ENCODE measurements at regions not wholly inside any gene's neighbourhood (a gene's known extent, or its start where the extent isn't known, plus 50 kb on each side); places are given as distances from the start of the nearest gene placed in this dataset.

- ChIA-PET CTCF (interaction anchor here (1.2 kb wide), 1 partner anchor 323 kb away, joined by 6 read pairs; no protein-coding TSS in a partner anchor), POLR2A (no interaction called here)
- H3K27me3 Mint-ChIP-seq (ENCODE audit: insufficient read depth, unreplicated experiment): peaks cover 12% of the 10 kb centered on the region
- Histone ChIP-seq H3K4me1 (peaks cover 7% of the 10 kb centered on the region; the same call in 1 of the 2 replicates), H3K36me3 (ENCODE audit: control insufficient read depth, insufficient read depth, low read length) (no peaks in the 10 kb centered on the region), H3K4me3 (ENCODE audit: low read depth, low read length) (no peak overlapping the region), H3K27me3 (replicated peaks; ENCODE audit: control insufficient read depth, insufficient read depth, low read length) (peaks cover 1% of the 10 kb centered on the region; the same call in 1 of the 2 replicates), H3K9me3 (no peaks in the 10 kb centered on the region)
- BruUV-seq (replicated peaks): no TSS peak
- no peaks in the 10 kb centered on the region for H3K4me1 Mint-ChIP-seq (ENCODE audit: low read depth, unreplicated experiment)
- H3K9me3 Mint-ChIP-seq (ENCODE audit: unreplicated experiment): no peaks in the 10 kb centered on the region
- no peak for DNase-seq
- TF ChIP-seq, protein P1, sequence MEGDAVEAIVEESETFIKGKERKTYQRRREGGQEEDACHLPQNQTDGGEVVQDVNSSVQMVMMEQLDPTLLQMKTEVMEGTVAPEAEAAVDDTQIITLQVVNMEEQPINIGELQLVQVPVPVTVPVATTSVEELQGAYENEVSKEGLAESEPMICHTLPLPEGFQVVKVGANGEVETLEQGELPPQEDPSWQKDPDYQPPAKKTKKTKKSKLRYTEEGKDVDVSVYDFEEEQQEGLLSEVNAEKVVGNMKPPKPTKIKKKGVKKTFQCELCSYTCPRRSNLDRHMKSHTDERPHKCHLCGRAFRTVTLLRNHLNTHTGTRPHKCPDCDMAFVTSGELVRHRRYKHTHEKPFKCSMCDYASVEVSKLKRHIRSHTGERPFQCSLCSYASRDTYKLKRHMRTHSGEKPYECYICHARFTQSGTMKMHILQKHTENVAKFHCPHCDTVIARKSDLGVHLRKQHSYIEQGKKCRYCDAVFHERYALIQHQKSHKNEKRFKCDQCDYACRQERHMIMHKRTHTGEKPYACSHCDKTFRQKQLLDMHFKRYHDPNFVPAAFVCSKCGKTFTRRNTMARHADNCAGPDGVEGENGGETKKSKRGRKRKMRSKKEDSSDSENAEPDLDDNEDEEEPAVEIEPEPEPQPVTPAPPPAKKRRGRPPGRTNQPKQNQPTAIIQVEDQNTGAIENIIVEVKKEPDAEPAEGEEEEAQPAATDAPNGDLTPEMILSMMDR (IDR thresholded peaks at IDR 0.05; ENCODE audit: insufficient read depth in 1 of 2, low read depth in 1 of 2, low read length in 1 of 2, severe bottlenecking in 1 of 2, unreplicated experiment in 1 of 2): no peak
- no peak overlapping the region for H3K4me3 Mint-ChIP-seq (ENCODE audit: unreplicated experiment)
- no peak overlapping the region for H3K27ac Mint-ChIP-seq (ENCODE audit: unreplicated experiment)
- H3K36me3 Mint-ChIP-seq (ENCODE audit: insufficient read depth, unreplicated experiment): no peaks in the 10 kb centered on the region
- intact Hi-C loops (cut with micrococcal nuclease; ENCODE audit: unreplicated experiment): no loop called here
Observed at GRCh38 chr13:99911965-99912566, 59.5 kb downstream of the ZIC5 start.

DNA sequence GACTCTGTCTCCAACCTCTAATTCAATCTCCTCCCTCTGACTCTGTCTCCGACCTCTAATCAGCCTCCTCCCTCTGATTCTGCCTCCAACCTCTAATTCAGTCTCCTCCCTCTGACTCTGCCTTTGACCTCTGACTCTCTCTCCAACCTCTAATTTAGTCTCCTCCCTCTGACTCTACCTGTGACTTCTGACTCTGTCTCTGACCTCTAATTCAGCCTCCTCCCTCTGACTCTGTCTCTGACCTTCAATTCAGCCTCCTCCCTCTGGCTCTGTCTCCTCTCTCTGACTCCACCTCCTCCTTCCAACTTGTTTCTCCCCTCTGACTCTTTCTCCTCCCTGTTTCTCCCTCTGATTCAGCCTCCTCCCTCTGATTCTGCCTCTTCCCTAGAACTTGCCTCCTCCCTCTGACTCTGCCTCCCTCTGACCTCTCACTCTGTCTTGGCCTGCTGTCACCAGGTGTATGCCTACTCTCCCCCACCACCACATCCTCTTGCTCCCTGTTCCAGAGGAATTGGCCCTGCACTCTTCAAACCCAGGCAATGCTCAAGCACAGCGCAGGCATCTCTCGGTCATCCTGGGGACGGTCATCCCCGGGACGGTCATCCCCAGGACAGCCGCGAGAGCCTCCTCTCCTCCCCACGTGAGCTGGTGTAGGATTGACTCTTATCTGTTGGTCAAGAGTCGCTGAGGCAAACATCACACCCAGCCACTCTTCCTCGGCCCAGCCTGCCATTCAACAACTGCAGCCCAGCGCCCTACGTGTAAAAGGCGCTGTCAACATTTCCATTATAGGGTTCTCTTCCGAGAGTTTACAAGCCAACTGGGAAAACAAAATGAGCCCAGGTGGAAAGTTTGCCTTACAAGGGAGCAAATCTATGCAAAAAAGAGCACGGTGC is 60.2 kb downstream of the ZIC5 start:
- intact Hi-C loops (cut with micrococcal nuclease; ENCODE audit: unreplicated experiment): no loop called here
- Histone ChIP-seq H3K36me3 (ENCODE audit: control insufficient read depth, insufficient read depth, low read length) (no peaks in the 10 kb centered on the region), H3K4me1 (peaks cover 7% of the 10 kb centered on the region; the same call in 1 of the 2 replicates), H3K4me3 (ENCODE audit: low read depth, low read length) (no peak overlapping the region), H3K27me3 (replicated peaks; ENCODE audit: control insufficient read depth, insufficient read depth, low read length) (peaks cover 1% of the 10 kb centered on the region; the same call in 1 of the 2 replicates), H3K9me3 (no peaks in the 10 kb centered on the region)
- CTCF ChIA-PET: interaction anchor here (1.2 kb wide), 1 partner anchor 324 kb away, joined by 6 read pairs; no protein-coding TSS in a partner anchor
- TF ChIP-seq, protein P1 (IDR thresholded peaks at IDR 0.05; ENCODE audit: insufficient read depth in 1 of 2, low read depth in 1 of 2, low read length in 1 of 2, severe bottlenecking in 1 of 2, unreplicated experiment in 1 of 2): no peak
- Mint-ChIP-seq H3K36me3 (ENCODE audit: insufficient read depth, unreplicated experiment) (no peaks in the 10 kb centered on the region), H3K27me3 (ENCODE audit: insufficient read depth, unreplicated experiment) (peaks cover 9% of the 10 kb centered on the region), H3K27ac (ENCODE audit: unreplicated experiment) (no peak overlapping the region), H3K4me3 (ENCODE audit: unreplicated experiment) (no peak overlapping the region), H3K4me1 (ENCODE audit: low read depth, unreplicated experiment) (no peaks in the 10 kb centered on the region), H3K9me3 (ENCODE audit: unreplicated experiment) (no peaks in the 10 kb centered on the region)
- no TSS peak for BruUV-seq (replicated peaks)
- DNase-seq: no peak
- POLR2A ChIA-PET: no interaction called here

DNA sequence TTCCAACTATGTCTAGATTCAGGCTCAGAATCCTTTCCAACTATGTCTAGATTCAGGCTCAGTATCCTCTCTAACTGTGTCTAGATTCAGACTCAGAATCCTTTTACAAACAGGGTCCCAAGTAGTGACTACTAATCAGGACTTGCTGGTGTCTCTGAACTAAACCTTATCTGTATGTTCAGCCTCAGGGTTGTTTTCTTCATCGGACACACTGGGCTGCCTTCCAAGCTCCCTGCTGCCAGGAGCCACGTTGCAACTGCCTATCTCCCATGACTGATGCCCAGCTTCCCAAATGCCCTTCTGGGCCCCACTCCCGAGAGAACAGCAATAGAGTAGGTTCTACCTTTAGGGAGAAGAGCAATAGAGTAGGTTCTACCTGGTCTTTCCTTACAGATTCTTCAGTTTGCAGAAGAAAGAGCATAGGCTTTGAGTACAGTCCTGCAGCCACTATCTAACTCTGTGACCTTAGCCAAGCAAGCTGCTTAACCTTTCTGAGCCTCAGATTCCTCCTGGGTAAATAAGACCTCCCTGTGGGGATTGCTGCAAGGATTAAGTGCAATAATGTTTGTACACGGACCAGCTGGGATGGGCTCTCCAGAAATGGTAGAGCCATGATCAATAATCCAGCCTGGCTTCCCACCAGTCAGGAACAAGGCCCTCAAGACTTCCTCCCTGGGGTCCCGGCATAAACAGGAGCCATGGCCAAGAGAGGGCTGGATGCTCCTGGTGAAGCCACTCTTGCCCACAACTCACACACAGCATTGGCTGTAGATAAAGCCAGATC is 61.5 kb downstream of the ZIC5 start:
- no peak overlapping the region for H3K27ac Mint-ChIP-seq (ENCODE audit: unreplicated experiment)
- DNase-seq: no peak
- no peak overlapping the region for H3K4me3 ChIP-seq (ENCODE audit: low read depth, low read length)
- H3K4me3 Mint-ChIP-seq (ENCODE audit: unreplicated experiment): no peak overlapping the region
- no TSS peak for BruUV-seq (replicated peaks)
- TF ChIP-seq, protein P1 (IDR thresholded peaks at IDR 0.05; ENCODE audit: insufficient read depth in 1 of 2, low read depth in 1 of 2, low read length in 1 of 2, severe bottlenecking in 1 of 2, unreplicated experiment in 1 of 2): no peak
- no peaks in the 10 kb centered on the region for H3K9me3 Mint-ChIP-seq (ENCODE audit: unreplicated experiment)
- H3K4me1 ChIP-seq: peaks cover 7% of the 10 kb centered on the region; the same call in 1 of the 2 replicates
- H3K4me1 Mint-ChIP-seq (ENCODE audit: low read depth, unreplicated experiment): no peaks in the 10 kb centered on the region
- ChIA-PET POLR2A (no interaction called here), CTCF (no interaction called here)
- H3K27me3 Mint-ChIP-seq (ENCODE audit: insufficient read depth, unreplicated experiment): peaks cover 5% of the 10 kb centered on the region
- intact Hi-C loops (cut with micrococcal nuclease; ENCODE audit: unreplicated experiment): no loop called here
- H3K27me3 ChIP-seq (replicated peaks; ENCODE audit: control insufficient read depth, insufficient read depth, low read length): peaks cover 1% of the 10 kb centered on the region; the same call in 1 of the 2 replicates
- H3K36me3 ChIP-seq (ENCODE audit: control insufficient read depth, insufficient read depth, low read length): no peaks in the 10 kb centered on the region
- no peaks in the 10 kb centered on the region for H3K36me3 Mint-ChIP-seq (ENCODE audit: insufficient read depth, unreplicated experiment)
- H3K9me3 ChIP-seq: no peaks in the 10 kb centered on the region
